HepG2 (cell line): ENCODE measurements at regions not wholly inside any gene's neighbourhood (a gene's known extent, or its start where the extent isn't known, plus 50 kb on each side); places are given as distances from the start of the nearest gene placed in this dataset.

Experiments
- ATAC-seq: fragments of 200-7000 bp; cut with Tn5 transposase; 3 replicates; pipeline ENCODE4 v1.9.1; 2020; ENCODE audit warnings: mild to moderate bottlenecking, moderate library complexity
- BruUV-seq: library from RNA; stranded (reverse); fragments of 400-500 nt; replicated peaks from 2 replicates; lab custom pipeline; 2021; lab: Mats Ljungman, UMichigan
- CTCF ChIA-PET: fragments of 300-600 bp; formaldehyde crosslinking; extraction: SDS; loops from one replicate; lab custom pipeline; 2021; ENCODE audit warnings: low total read pairs, inconsistent platforms, low intra/inter-chr PET ratio; lab: Yijun Ruan, JAX
- POLR2A ChIA-PET: fragments of 350-600 bp; sonication (Branson Sonifier 250); formaldehyde crosslinking; loops from one replicate; lab custom pipeline; 2020; ENCODE audit warnings: antibody characterized with exemption, inconsistent platforms; lab: Yijun Ruan, JAX
- DNase-seq: peaks from one replicate; pipeline ENCODE4 v3.0.0-alpha.2; 2015; ENCODE audit warnings: low spot score
- FAIRE-seq: peaks from 3 replicates; lab custom pipeline; 2011; peaks lifted over from hg19 to GRCh38; lab: Jason Lieb, UNC
- H2AFZ ChIP-seq: one replicate; pipeline ENCODE4 v1.6.1; 2011; ENCODE audit warnings: low read length, inconsistent platforms
- H3K27ac ChIP-seq: fragments of 300-600 bp; 3 replicates; pipeline ENCODE4 v1.8.0; 2011; ENCODE audit warnings: mixed run types, mild to moderate bottlenecking, mixed read lengths, low read length, inconsistent platforms; ENCODE audit not compliant: insufficient read depth; ENCODE audit errors: extremely low read length
- H3K27me3 ChIP-seq, 2 experiments: fragments of 200-600 bp in 1 of 2; 2 replicates in 1 of 2; 3 replicates in 1 of 2; pipeline versions ENCODE4 v1.6.0 to v1.8.0; 2011; ENCODE audit warnings: low read length in 2 of 2, mild to moderate bottlenecking in 2 of 2, moderate library complexity in 2 of 2, inconsistent platforms in 1 of 2; ENCODE audit not compliant: insufficient read depth in 2 of 2, control insufficient read depth in 1 of 2
- H3K36me3 ChIP-seq, 2 experiments: fragments of 200-600 bp in 1 of 2; replicated peaks in 1 of 2; 2 replicates in 1 of 2; 3 replicates in 1 of 2; pipeline versions ENCODE4 v1.5.1 to v1.8.0; 2011; ENCODE audit warnings: low read length in 2 of 2, inconsistent platforms in 1 of 2; ENCODE audit not compliant: insufficient read depth in 2 of 2, control insufficient read depth in 1 of 2
- H3K4me1 ChIP-seq: 2 replicates; pipeline ENCODE4 v1.5.1; 2012; ENCODE audit warnings: low read length, inconsistent platforms; ENCODE audit not compliant: insufficient read depth
- H3K4me2 ChIP-seq: 2 replicates; pipeline ENCODE4 v1.6.0; 2011; ENCODE audit warnings: low read depth, low read length, inconsistent platforms
- H3K4me3 ChIP-seq, 3 experiments: fragments of 200-600 bp in 1 of 3; sonication (generic), shearing (Covaris generic) in 1 of 3; replicated peaks in 1 of 3; 2 replicates each; pipeline ENCODE4 v1.5.1; 2011 to 2016; ENCODE audit warnings: low read length in 3 of 3, inconsistent platforms in 2 of 3, low read depth in 2 of 3, mild to moderate bottlenecking in 2 of 3, control low read depth in 1 of 3, mixed read lengths in 1 of 3; ENCODE audit not compliant: insufficient read depth in 1 of 3
- H3K79me2 ChIP-seq: one replicate; pipeline ENCODE4 v1.6.1; 2011; ENCODE audit warnings: low read length, inconsistent platforms; ENCODE audit not compliant: insufficient read depth
- H3K9ac ChIP-seq: 2 replicates; pipeline ENCODE4 v1.6.0; 2011; ENCODE audit warnings: mild to moderate bottlenecking, low read depth, low read length, inconsistent platforms; ENCODE audit not compliant: insufficient read depth
- H3K9me3 ChIP-seq: 2 replicates; pipeline ENCODE4 v1.5.1; 2012; ENCODE audit warnings: mild to moderate bottlenecking, low read length
- H4K20me1 ChIP-seq: 2 replicates; pipeline ENCODE4 v1.6.0; 2011; ENCODE audit warnings: inconsistent platforms, mild to moderate bottlenecking, low read length, moderate library complexity; ENCODE audit not compliant: insufficient read depth
- ATF1 ChIP-seq: IDR thresholded peaks from 2 replicates; pipeline ENCODE4 v1.6.1; 2016; ENCODE audit warnings: mild to moderate bottlenecking, control low read depth
- CEBPZ ChIP-seq: IDR thresholded peaks from 2 replicates; pipeline ENCODE4 v1.6.1; 2012; ENCODE audit warnings: low read length, improper control_type of control experiment
- FOXK2 ChIP-seq: fragments of 450-650 bp; IDR thresholded peaks from 2 replicates; pipeline ENCODE4 v1.6.1; 2016
- MAX ChIP-seq: IDR thresholded peaks from 2 replicates; pipeline ENCODE4 v1.6.1; 2012; ENCODE audit warnings: inconsistent platforms
- NFRKB ChIP-seq: fragments of 450-650 bp; IDR thresholded peaks from 2 replicates; pipeline ENCODE4 v1.6.1; 2017
- RFXAP ChIP-seq: sonication (generic); formaldehyde crosslinking; IDR thresholded peaks from 2 replicates; pipeline ENCODE4 v1.4.0; 2020; ENCODE audit warnings: missing genetic modification reagents, borderline replicate concordance
- RXRA ChIP-seq: sonication (generic); formaldehyde crosslinking; IDR thresholded peaks from 2 replicates; pipeline ENCODE4 v1.5.1; 2020; ENCODE audit warnings: missing genetic modification reagents
- SETDB1 ChIP-seq: sonication (generic); formaldehyde crosslinking; IDR thresholded peaks from 2 replicates; pipeline ENCODE4 v1.5.1; 2020; ENCODE audit warnings: missing genetic modification reagents, mild to moderate bottlenecking, borderline replicate concordance
- THAP7 ChIP-seq: sonication (generic); formaldehyde crosslinking; IDR thresholded peaks from 2 replicates; pipeline ENCODE4 v1.8.1; 2023; ENCODE audit warnings: mild to moderate bottlenecking, missing genetic modification reagents
- ZFP41 ChIP-seq: sonication (generic); formaldehyde crosslinking; IDR thresholded peaks from 2 replicates; pipeline ENCODE4 v1.4.0; 2020; ENCODE audit warnings: mild to moderate bottlenecking, missing genetic modification reagents, borderline replicate concordance
- ZNF30 ChIP-seq: sonication (generic); formaldehyde crosslinking; IDR thresholded peaks from 2 replicates; pipeline ENCODE4 v1.5.0; 2020; ENCODE audit warnings: mild to moderate bottlenecking, missing genetic modification reagents
- WGBS: methylation state at CpG from one replicate; pipeline ENCODE4 v1.1.6; 2017; ENCODE audit warnings: low lambda C conversion rate; 5-methylcytosine and 5-hydroxymethylcytosine counted together
- in situ Hi-C: cut with HindIII; loops from 2 replicates; pipeline ENCODE4 v1.10.0; 2017; ENCODE audit warnings: low pct_unique_long_range_greater_than_20kb; ENCODE audit not compliant: extremely low pct_ligation_motif_present
- intact Hi-C: fragments of 100-400 bp; cut with micrococcal nuclease; formaldehyde crosslinking; loops from one replicate; pipeline ENCODE4 v1.10.0; 2022; ENCODE audit not compliant: unreplicated experiment
- TF ChIP-seq, protein P1 (sequence below): IDR thresholded peaks from 2 replicates; pipeline ENCODE4 v1.6.1; 2016
- TF ChIP-seq, protein P2 (sequence below): sonication (generic); formaldehyde crosslinking; IDR thresholded peaks from 2 replicates; pipeline ENCODE4 v1.4.0; 2020; ENCODE audit warnings: low read depth, mild to moderate bottlenecking, missing genetic modification reagents
- TF ChIP-seq, protein P3 (sequence below): IDR thresholded peaks from 2 replicates; pipeline ENCODE4 v1.6.1; 2016; ENCODE audit warnings: missing compliant biosample characterization, missing genetic modification reagents, borderline replicate concordance

- TF ChIP-seq, protein P1, sequence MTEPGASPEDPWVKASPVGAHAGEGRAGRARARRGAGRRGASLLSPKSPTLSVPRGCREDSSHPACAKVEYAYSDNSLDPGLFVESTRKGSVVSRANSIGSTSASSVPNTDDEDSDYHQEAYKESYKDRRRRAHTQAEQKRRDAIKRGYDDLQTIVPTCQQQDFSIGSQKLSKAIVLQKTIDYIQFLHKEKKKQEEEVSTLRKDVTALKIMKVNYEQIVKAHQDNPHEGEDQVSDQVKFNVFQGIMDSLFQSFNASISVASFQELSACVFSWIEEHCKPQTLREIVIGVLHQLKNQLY (CRISPR knock-in tag): no peak
- TF ChIP-seq, protein P2, sequence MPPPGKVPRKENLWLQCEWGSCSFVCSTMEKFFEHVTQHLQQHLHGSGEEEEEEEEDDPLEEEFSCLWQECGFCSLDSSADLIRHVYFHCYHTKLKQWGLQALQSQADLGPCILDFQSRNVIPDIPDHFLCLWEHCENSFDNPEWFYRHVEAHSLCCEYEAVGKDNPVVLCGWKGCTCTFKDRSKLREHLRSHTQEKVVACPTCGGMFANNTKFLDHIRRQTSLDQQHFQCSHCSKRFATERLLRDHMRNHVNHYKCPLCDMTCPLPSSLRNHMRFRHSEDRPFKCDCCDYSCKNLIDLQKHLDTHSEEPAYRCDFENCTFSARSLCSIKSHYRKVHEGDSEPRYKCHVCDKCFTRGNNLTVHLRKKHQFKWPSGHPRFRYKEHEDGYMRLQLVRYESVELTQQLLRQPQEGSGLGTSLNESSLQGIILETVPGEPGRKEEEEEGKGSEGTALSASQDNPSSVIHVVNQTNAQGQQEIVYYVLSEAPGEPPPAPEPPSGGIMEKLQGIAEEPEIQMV (CRISPR knock-in tag): no peak
- no peak for TF ChIP-seq ATF1 (CRISPR knock-in tag)
- TF ChIP-seq, all 625 proteins: peak for 0
Observed at GRCh38 chr2:54042897-54043620, 72.3 kb upstream of the PSME4 start (continued).

- H3K4me2 ChIP-seq: no peak overlapping the region
- POLR2A ChIA-PET: no interaction called here
- CTCF ChIA-PET: no interaction called here
- H3K4me1 ChIP-seq: peaks cover 28% of the 10 kb centered on the region
- FAIRE-seq (no peak), ATAC-seq (no peak), DNase-seq (no peak)
- BruUV-seq: no TSS peak
- H3K9me3 ChIP-seq: peaks cover 12% of the 10 kb centered on the region
- H3K79me2 ChIP-seq: no peaks in the 10 kb centered on the region
- WGBS: 87% methylated on average over 2 of the region's 2 CpGs
- peak overlapping the region; percentile 85 for H3K27ac ChIP-seq
- TF ChIP-seq SETDB1 (CRISPR knock-in tag) (no peak), THAP7 (CRISPR knock-in tag) (no peak), MAX (no peak), RFXAP (CRISPR knock-in tag) (no peak), ZFP41 (no peak), FOXK2 (no peak), ZNF30 (no peak), RXRA (CRISPR knock-in tag) (no peak), NFRKB (no peak), CEBPZ (no peak)
- TF ChIP-seq, protein P3, sequence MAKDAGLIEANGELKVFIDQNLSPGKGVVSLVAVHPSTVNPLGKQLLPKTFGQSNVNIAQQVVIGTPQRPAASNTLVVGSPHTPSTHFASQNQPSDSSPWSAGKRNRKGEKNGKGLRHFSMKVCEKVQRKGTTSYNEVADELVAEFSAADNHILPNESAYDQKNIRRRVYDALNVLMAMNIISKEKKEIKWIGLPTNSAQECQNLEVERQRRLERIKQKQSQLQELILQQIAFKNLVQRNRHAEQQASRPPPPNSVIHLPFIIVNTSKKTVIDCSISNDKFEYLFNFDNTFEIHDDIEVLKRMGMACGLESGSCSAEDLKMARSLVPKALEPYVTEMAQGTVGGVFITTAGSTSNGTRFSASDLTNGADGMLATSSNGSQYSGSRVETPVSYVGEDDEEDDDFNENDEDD (CRISPR knock-in tag): no peak
- in situ Hi-C loops: no loop called here
- H2AFZ ChIP-seq: no peak overlapping the region
- no peak overlapping the region for H3K9ac ChIP-seq
- H3K36me3 ChIP-seq: no peaks in the 10 kb centered on the region
- intact Hi-C loops: no loop called here
- H4K20me1 ChIP-seq: no peaks in the 10 kb centered on the region
- H3K27me3 ChIP-seq: no peaks in the 10 kb centered on the region
- H3K4me3 ChIP-seq: no peak overlapping the region
Observed at GRCh38 chr2:54042341-54042740, 71.5 kb upstream of the PSME4 start.
